ENCODE measurements at regions not wholly inside any gene's neighbourhood (a gene's known extent, or its start where the extent isn't known, plus 50 kb on each side); places are given as distances from the start of the nearest gene placed in this dataset.

DNA sequence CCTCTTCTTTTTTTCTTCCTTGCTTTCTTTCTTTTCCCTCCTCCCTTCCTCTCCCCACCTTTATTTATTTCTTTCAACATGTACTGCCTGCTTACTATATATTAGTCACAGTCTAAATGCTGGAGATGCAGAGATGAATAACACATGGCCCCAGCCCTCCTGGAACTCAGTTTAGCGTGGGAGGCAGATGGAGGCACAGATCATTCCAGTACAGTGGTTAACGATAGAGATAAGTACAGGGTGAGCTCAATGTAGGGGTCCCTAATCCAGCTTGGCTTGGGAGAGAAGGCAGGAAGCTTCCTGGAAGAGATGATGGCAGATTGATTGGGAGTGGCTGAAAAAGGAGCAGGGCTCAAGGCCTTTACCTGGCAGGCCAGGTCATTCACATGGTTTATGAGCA is 55.6 kb upstream of the PPP2R5A start:
- no peak for TF ChIP-seq EP300 (IDR thresholded peaks at IDR 0.05)
- TF ChIP-seq, protein P1, sequence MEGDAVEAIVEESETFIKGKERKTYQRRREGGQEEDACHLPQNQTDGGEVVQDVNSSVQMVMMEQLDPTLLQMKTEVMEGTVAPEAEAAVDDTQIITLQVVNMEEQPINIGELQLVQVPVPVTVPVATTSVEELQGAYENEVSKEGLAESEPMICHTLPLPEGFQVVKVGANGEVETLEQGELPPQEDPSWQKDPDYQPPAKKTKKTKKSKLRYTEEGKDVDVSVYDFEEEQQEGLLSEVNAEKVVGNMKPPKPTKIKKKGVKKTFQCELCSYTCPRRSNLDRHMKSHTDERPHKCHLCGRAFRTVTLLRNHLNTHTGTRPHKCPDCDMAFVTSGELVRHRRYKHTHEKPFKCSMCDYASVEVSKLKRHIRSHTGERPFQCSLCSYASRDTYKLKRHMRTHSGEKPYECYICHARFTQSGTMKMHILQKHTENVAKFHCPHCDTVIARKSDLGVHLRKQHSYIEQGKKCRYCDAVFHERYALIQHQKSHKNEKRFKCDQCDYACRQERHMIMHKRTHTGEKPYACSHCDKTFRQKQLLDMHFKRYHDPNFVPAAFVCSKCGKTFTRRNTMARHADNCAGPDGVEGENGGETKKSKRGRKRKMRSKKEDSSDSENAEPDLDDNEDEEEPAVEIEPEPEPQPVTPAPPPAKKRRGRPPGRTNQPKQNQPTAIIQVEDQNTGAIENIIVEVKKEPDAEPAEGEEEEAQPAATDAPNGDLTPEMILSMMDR (IDR thresholded peaks at IDR 0.05) = no peak
